BE2C (cell line): ENCODE measurements at regions not wholly inside any gene's neighbourhood (a gene's known extent, or its start where the extent isn't known, plus 50 kb on each side); places are given as distances from the start of the nearest gene placed in this dataset.

Experiments used
- DNase-seq: peaks from one replicate; pipeline ENCODE4 v3.0.0-alpha.2; 2020
- H3K27me3 ChIP-seq: fragments of 250-450 bp; sonication (Bioruptor Pico); 2 replicates; pipeline ENCODE4 v1.5.1; 2020; ENCODE audit warnings: mild to moderate bottlenecking
- H3K36me3 ChIP-seq: fragments of 250-450 bp; sonication (Bioruptor Pico); 2 replicates; pipeline ENCODE4 v1.5.1; 2020; ENCODE audit warnings: mild to moderate bottlenecking
- H3K4me1 ChIP-seq: fragments of 250-450 bp; sonication (Bioruptor Pico); 2 replicates; pipeline ENCODE4 v1.5.1; 2020
- H3K4me3 ChIP-seq: 2 replicates; pipeline ENCODE4 v1.5.1; 2011; ENCODE audit warnings: low read depth, low read length
- H3K9me3 ChIP-seq: fragments of 250-450 bp; sonication (Bioruptor Pico); 2 replicates; pipeline ENCODE4 v1.5.1; 2020
- CTCF ChIP-seq: IDR thresholded peaks from 2 replicates; pipeline ENCODE4 v1.5.1; 2012; ENCODE audit warnings: mild to moderate bottlenecking, low read depth, low read length

GRCh38 chr5:89694026-89694550 is 715.5 kb downstream of the CETN3 start:
- Histone ChIP-seq H3K27me3 (peaks cover 5% of the 10 kb centered on the region; the same call in 1 of the 2 replicates), H3K36me3 (no peaks in the 10 kb centered on the region), H3K9me3 (no peaks in the 10 kb centered on the region), H3K4me1 (no peaks in the 10 kb centered on the region), H3K4me3 (no peak overlapping the region)
- no peak for TF ChIP-seq CTCF
- DNase-seq, result no peak

GRCh38 chr5:89690331-89690730 is 719.2 kb downstream of the CETN3 start:
- TF ChIP-seq CTCF, result no peak
- H3K27me3 ChIP-seq, result no peaks in the 10 kb centered on the region
- H3K4me3 ChIP-seq, result no peak overlapping the region
- H3K4me1 ChIP-seq, result no peaks in the 10 kb centered on the region
- H3K36me3 ChIP-seq, result no peaks in the 10 kb centered on the region
- no peak for DNase-seq
- no peaks in the 10 kb centered on the region for H3K9me3 ChIP-seq

GRCh38 chr5:89686081-89686765 is 723.3 kb downstream of the CETN3 start:
- Histone ChIP-seq H3K27me3 (no peaks in the 10 kb centered on the region), H3K4me3 (no peak overlapping the region), H3K9me3 (no peaks in the 10 kb centered on the region), H3K4me1 (no peaks in the 10 kb centered on the region), H3K36me3 (no peaks in the 10 kb centered on the region)
- no peak for TF ChIP-seq CTCF
- DNase-seq, result no peak

- no peaks in the 10 kb centered on the region for H3K4me1 ChIP-seq
- H3K4me3 ChIP-seq, result no peak overlapping the region
- no peaks in the 10 kb centered on the region; the same call in 1 of the 2 replicates for H3K9me3 ChIP-seq
- H3K27me3 ChIP-seq, result no peaks in the 10 kb centered on the region
- H3K36me3 ChIP-seq, result no peaks in the 10 kb centered on the region
- no peak for DNase-seq
- TF ChIP-seq CTCF, result no peak
Observed at GRCh38 chr5:89676634-89677033, 732.9 kb downstream of the CETN3 start.

GRCh38 chr5:89673019-89673418 is 736.5 kb downstream of the CETN3 start:
- H3K4me1 ChIP-seq, result no peaks in the 10 kb centered on the region

More at GRCh38 chr5:89673019-89673418, 736.5 kb downstream of the CETN3 start:
- Histone ChIP-seq H3K36me3 (no peaks in the 10 kb centered on the region), H3K27me3 (no peaks in the 10 kb centered on the region), H3K9me3 (no peaks in the 10 kb centered on the region; the same call in 1 of the 2 replicates), H3K4me3 (no peak overlapping the region)
- TF ChIP-seq CTCF, result no peak
- no peak for DNase-seq
